RKO (cell line): ENCODE measurements at regions not wholly inside any gene's neighbourhood (a gene's known extent, or its start where the extent isn't known, plus 50 kb on each side); places are given as distances from the start of the nearest gene placed in this dataset.
"Not testable (repeated sequence)": the region's sequence is repeated elsewhere in the genome, so short reads cannot be mapped to it uniquely, and the experiment has no call there.

Source experiments
- DNase-seq: peaks from one replicate; pipeline ENCODE4 v3.0.0-alpha.2; 2016; ENCODE audit warnings: low spot score

DNA sequence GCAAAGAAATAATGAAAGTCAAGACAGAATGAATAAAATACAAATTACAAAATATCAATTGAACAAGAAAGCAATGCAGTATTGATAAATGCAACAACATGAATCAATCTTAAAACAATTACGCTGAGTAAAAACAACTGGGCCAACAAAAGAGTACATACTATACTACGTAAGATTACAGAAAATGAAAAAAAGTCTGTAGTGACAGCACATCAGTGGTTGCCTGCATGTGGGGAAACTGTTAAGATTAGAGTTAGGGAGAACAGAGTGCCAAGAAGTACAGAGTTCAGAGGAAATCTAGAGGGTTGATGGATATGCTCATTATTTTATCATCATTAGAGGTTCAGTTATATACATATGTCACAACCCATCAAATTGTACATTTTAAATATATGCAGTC, 706.6 kb upstream of the ACO1 start:
- no peak for DNase-seq

DNA sequence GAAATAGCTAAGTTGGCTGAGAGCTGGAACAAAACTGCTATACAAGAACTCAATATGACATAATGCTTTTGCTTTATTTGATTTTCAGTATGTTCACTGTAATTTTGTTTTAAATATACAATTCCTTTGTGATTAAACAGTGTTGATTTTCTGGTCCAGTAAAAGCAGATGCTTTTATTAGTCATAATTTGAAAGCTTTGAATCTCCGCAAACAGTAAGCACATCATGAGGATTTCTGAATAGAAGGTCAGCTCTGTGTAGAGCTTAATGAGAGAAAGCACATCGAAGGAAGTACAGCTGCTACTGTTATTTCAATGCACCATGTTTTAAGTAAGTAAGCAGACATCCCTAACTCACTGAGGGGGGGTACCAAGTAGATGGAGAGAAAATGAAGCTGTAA, 701.3 kb upstream of the ACO1 start:
- no peak for DNase-seq

DNA sequence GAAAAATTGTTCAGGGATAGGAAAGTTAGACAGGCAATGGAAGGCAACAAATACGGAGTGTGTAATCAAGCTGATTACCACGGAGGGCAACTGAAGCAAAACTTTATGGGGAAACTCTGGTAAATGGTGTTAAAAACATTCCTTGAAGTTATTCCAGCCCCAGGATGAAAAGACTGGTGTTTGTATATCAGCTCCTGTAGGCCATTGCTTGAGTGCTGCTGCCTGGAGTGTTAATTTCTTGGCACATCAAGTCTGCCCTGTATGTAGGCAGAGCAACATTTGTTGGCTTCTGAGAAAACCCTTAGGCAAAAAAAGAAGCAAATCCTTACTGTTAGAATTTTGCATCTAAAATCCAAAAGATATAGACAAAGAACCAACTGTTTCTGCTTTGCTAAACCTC, 686.5 kb upstream of the ACO1 start:
- no peak for DNase-seq

DNA sequence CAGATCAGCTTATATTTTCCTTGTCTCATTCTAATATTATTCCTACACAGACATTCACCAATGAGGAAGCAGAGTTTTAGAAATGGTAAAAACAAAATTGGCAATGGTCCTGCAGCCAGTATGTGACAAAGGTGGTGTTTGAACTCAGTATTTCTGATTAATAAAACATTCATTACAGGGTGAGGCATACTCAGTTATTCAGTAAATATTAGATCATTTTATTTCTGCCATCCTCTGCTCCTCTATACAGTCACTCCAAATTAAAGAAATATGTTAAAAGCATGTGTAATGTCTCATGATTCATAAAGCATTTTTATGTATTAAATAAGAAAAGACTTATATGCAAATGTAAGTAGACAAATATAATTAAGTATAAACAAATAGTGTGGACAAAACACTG, 684.6 kb upstream of the ACO1 start:
- DNase-seq = no peak

DNA sequence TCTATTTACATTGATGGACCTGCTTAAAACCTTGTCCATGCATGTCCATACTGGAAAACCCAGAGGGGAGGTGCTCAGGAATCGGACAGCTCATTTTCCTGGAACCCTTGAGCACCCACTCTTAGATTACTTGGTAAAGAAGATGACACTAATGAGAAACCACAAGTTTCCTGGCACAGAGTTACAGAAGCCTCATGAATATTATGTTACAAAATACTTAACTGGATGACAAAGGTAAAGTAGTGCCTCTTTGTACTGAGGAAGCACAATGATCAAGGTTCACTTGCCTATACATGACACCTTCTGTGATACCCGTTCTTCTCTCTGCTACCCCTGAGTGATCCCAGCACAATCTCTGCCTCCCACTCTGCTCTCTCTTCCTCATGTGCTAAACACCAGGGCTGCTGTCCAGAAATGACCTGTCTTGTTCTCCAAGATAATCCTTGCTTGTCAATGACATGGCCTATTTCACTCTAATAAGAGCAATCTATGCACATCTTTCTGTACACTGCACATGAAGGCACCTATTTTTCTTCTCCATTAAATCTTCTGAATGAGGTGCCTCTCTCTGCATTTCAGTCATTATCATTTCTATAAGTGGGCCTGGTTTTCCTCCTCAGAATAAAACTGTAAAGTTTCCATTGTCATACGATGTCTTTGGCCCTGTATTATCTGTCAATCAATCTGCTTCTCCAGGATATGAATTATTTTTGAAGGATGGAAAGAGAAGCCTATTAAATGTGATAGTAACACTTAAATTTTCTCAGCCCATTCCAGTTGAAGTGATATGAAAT, 684.0 kb upstream of the ACO1 start:
- DNase-seq = no peak

DNA sequence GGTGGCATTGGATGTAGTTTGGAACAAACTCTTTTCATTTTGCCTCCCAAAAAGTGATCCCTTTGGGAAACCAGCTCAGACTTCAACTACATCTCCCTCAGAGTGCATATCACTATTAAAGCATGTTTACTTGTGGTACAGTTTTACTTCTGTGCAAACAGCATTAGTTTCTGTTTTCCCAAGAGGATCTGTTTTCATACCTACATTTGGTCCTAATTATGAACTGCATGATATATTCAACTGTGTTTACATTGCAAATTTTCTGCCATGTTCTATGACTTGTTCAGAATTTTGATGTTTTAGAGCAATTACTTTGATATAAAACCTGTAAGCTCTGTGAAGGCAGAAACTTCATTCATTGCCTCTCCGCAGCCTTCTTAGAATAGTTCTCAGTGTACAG, 681.5 kb upstream of the ACO1 start:
- no peak for DNase-seq

DNA sequence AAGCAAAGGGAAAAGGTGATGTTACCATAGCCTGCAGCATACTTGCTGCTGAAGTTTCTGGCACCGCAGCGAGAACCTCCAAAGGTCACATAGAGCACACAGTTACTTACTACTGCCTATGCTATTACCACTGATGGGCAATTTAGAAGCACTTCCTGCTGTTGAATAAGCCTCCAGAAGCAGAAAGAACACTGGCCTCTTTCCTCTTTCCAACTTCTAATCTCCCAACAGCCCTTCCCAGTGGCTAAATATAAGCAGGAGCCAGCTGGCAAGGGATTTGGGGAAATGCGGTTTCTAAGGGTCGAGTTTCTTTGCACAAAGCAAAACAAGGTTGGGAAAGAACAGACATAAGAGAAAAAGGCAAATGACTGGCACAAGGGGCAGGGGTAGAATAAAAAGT, 669.2 kb upstream of the ACO1 start:
- no peak for DNase-seq

DNA sequence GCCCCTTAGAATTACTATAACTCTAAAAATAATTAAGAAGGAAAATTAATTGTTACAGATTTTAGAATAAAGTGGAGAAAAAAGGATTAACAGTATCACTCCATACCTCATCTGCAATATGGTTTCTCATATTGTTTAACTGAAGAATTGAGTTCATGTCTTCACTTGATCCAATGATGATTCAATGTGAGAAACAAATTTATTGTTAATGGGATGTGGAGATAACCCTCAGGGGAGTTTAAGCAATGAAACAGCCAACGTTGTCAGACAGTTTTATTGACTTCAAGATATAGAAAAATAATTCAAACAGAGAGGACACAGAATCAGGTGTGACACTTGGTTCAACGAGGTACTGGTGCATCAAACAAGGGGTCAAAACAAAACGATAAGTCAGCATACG, 665.2 kb upstream of the ACO1 start:
- no peak for DNase-seq

DNA sequence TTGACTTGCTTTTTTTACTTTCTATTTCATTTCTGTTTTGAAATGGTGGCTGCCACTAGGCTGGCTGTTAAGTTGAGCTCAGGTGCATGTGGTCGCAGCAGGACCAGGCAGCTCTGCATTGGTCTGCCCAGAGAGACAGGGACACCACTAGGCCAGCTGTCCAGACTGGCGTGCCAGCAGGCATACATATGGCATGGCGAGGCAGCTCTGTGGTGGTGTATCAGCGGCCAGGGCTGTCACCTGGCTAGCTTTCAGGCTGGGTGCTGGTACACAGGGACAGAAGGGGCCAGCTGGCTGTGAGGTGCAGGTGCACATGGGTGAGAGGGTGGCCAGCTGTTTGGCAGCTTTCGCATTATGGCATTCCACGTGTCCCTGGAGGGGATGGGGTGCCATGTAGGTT, 654.0 kb upstream of the ACO1 start:
- no peak for DNase-seq

DNA sequence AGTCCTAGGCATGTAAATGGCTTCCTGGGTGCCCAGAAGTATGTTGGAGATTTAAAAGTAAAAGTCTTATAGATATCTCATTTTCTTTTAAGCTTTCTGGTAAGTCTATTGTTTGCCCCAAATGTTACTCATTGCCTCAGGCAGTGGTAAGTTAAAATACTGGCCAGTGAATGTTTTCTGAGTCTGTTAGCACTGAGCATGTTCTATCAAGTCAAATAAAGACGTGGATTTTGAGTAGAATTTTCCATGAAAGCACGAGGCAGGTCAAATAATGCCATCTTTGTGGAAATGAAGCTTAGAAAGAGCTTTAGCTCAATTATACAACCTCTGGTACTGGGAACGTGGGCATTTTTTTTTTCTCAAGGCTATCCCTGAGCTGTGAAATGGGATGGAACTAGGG, 651.3 kb upstream of the ACO1 start:
- DNase-seq = no peak

DNA sequence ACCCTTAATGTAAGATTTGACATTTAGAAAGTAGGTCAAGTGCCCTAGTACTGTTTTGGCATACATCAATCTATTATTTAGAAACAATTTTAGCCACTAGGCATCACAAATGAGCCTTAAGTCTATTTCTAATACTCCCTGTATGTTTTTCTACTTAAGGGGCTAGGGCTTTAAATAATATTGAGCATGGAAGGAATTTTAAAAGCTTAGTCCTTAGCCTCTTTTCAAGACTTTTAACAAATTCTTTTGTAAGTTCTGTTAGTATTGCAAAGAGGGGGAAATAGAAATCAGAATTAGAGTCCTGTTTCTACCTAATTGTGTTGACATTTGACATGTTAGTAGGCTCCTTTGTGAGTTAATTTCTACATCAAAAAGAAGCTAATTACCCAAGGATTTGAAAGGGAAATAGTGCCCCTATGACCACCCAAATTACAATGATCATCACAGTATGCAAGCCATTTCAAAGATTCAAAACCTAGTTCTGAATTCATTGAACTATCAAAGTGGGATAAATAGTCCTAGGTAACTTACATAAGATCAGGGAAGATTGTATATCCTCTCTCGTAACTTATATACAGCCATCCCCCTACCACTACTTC, 647.8 kb upstream of the ACO1 start:
- no peak for DNase-seq

DNA sequence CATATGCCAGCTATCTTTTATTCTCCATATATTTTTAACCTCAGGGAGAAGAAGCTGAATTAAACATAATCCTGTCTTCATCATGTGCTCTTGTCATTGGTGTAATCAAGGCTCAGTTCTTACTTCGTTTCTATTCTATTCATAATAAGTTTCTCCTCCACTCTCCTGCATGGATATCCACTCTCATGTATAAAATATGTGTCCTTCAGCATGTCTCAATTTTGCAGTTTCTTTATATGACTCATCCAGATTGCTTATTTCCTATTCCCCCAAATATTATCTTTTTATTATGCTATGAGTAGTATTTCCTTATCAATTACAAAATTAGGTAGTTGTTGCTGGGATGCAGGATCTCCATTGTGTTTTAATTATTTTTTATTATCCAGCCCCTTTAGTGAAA, 643.7 kb upstream of the ACO1 start:
- DNase-seq = no peak

DNA sequence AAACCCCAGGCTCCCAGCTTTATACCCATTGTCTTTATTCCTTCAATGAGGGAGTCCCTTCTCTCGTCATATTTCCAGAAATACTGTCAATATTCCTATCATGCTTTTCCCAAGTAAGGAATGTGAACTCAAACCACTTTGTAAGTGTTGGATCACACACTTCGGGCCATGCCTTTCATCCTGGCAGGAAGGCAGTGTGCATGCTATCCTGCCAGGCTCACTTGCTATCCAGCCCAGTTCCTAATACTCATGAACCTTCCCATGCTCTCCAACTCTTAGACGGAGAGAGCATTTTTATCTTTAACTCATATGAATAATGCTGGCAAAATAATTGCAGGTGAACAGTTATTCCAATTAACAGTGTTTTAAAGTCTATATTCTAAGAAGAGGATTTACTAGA, 639.9 kb upstream of the ACO1 start:
- no peak for DNase-seq

DNA sequence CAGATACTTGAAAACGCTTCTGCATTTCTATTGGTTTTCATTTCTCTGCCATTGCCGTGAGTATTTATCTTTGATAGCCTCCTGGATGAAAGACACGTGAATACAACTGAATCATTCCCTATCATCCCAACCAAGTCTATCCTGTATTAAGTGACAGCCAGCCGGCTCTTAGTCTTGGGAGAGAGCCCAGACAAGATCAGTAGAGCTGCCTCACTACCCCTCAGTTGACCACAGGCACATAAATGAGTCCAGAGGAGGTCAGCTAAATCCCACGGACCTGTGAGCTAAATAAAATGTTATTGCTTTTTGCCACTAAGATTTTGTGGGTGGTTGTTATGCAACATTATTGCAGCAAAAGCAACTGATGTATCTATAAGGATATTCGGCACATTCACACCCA, 639.0 kb upstream of the ACO1 start:
- DNase-seq = no peak

DNA sequence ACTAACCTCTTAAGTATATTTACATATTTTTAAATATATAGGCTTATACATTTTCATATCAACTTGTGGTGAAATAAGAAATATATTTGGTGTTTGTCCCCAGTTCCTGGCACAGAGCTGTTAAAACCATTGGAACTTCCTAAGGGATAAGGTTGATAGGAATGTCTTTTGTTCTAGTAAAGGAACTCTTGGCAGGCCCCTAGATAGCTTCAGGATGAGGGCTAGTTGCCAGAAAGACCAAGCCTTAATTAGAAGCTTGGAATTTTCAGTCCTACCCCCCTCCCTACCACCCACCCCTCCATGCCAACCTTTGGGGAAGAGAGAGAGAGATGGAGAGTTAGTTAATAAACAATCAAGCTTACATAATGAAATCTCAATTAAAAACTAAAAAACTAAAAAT, 638.6 kb upstream of the ACO1 start:
- DNase-seq = no peak

DNA sequence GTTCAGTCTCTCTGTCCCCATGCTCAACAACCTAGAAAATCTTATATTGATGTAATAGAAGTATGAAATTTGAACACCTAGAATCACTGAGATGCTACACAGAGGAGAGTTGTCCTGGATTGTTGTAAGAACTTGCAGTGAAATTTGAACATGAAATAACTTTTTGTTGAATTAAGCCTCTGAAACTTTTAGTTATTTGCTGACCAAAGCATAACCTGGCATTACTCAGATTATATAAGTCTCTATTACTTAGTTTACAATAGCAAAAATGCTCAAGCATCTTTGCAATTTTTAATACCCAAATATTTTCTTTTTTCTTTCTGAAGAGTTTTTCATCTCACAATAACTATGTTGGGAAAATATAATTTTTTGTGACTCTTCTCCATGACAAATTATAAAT, 630.7 kb upstream of the ACO1 start:
- no peak for DNase-seq

DNA sequence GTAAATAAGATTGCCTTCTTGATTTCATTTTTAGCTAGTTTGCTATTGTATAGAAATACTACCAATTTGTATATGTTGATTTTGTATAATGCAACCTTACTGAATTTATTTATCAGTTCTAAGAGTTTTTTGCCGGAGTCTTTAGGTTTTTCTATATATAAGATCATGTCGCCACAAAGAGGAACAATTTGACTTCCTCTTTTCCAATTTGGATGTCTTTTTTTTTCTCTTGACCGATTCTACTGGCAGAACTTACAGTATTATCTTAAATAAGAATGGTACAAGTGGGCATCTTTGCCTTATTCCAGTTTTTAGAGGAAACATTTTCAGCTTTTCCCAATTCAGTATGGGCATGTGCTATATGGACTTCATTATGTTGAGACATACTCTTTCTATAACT, 624.7 kb upstream of the ACO1 start:
- DNase-seq = no peak

DNA sequence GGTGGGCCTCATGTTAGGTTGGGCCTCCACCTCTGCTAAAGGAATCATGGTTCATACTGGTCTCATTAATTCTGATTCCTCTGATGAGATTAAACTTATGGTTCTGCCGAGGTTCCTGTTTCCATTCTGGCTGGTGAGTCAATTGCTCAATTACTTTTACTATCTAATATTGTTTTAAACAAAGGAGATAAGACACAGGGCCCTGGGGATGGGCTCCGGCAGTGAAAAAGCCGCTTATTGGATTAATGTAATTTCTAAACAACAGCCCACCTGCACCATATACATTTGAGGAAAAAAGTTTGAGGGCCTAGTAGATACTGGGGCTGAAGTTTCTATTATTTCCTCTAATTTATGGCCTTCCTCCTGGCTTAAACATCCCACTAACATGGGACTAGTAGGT, 610.4 kb upstream of the ACO1 start:
- DNase-seq = not testable (repeated sequence)

DNA sequence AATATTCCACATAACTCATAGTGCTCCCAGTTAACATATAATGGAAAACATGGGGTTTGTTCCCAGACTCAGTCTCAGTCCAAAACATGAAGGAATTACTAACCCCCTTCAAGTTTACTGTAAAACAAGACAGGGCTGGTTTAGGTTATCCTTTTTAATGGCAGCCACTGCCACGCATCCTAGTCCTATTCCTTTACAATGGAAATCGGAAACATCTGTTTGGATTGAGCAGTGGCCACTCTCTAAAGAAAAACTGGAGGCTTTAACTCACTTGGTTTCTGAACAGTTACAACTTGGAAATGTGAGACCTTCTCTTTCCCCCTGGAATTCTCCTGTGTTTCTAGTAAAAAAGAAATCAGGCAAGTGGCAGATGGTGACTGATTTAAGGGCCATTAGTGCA, 609.9 kb upstream of the ACO1 start:
- no peak for DNase-seq

DNA sequence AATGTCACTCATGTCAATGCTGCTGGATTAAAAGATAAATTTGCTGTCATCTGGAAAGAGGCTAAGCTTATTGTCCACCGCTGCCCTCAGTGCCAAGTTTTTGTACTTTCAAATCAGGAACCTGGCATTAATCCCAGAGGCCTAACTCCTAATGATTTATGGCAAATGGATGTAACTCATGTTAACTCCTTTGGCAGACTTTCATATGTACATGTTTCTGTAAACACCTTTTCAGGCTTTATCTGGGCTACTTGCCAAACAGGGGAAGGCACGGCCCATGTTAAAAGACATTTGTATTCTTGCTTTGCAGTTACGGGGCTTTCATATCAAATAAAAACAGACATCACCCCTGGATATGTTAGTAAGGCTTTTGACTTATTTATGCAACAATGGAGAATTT, 608.0 kb upstream of the ACO1 start:
- no peak for DNase-seq

DNA sequence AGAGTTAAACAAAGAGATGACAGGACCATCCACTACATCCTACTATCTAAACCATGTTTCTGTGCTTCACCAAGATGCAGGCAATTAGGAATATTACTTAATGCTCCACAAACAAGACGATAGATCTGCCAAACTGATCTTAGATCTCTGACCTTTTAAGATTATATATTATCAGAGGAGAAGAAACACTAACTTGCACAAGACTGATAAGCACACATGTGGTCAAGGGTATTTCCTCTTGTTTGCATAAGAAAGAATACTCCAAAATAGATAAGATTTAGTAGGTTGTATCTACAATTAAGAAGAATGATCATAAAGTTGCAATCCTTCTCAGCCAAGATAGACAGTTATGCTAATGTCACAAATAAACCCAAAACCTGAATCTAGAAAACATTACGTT, 601.0 kb upstream of the ACO1 start:
- no peak for DNase-seq

DNA sequence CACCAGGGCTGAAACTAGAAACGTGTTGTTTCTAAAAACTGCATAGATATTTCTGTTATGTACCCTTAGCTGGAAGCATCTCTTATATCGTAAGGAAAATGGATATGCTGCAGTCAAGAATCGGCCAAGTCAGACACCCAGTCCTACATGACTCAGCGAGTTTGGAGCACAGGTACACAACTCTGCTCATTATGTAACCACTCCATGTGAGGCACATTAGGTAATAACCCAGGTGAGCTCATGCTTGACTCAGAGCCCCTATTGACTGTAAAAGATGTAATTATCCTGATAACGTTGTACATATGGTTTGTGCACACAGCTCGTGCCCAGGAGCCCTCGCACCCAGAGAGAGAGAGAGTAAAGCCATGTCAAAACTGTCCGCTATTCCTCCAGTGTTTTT, 593.7 kb upstream of the ACO1 start:
- no peak for DNase-seq

DNA sequence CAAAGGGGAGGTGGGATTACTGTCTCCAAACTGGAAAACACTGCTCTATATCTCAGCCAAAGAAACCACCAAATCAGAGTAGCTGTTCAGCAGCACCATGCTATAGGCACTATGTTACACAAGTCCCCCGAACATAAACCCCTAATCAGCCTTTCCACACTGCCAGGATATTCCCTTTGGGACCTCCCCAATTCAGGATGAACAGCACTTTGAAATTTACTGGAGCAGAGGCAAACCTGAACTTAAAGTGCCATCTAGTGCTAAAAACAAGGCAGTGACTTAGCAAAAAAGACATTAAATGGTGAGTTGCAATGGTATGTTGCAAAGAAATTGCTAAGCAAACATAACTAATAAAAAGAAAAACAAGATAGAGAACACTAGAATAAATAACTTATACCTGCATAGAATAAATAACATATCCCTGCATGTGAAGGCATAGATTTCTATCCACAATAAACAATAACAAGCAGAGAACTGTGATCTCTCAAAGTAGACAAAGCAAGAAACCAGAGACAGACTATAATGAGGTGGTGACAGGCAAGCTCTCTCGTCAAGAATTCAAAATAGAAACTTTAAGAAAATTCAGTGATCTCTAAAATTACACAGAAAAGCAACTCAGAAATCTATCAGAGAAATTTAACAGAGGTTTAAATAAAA, 584.4 kb upstream of the ACO1 start:
- peak; percentile 65 for DNase-seq
